ENCODE measurements at regions not wholly inside any gene's neighbourhood (a gene's known extent, or its start where the extent isn't known, plus 50 kb on each side); places are given as distances from the start of the nearest gene placed in this dataset.
"Not testable (repeated sequence)": the region's sequence is repeated elsewhere in the genome, so short reads cannot be mapped to it uniquely, and the experiment has no call there.

DNA sequence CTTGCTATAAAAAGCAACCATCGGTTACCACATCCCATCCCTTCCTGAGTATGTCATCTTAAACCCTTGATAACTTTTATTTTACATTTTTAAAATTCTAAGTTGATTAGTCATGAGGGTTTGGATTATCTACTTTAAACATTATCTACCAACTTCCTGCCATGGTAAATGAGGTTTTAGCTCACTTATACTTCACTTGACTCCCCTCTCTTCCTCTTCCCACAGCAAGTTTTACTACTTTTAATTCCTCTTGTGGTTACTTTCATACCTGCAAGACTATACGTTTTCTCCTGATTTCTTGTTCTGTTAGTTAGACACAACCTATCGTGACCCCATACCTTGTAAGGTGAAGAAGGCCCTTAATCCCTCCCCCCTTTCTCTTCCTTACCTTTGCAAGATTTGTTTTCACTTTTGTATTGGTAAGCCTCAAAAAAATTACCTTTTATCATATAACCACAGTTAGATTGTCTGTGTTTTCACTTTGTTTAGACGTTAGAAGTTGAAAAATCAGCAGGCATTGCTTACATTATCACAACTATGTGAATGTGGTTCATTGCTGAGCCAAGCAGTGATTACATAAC lies 60.1 kb upstream of the OGFRL1 start:
- DNase-seq (ENCODE audit: low spot score in 2 of 2), result no peak
- Mint-ChIP-seq H3K36me3 (no peaks in the 10 kb centered on the region), H3K27ac (no peak overlapping the region), H3K9me3 (no peaks in the 10 kb centered on the region), H3K4me1 (peaks cover 12% of the 10 kb centered on the region), H3K4me3 (no peak overlapping the region)
- ATAC-seq, result no peak

DNA sequence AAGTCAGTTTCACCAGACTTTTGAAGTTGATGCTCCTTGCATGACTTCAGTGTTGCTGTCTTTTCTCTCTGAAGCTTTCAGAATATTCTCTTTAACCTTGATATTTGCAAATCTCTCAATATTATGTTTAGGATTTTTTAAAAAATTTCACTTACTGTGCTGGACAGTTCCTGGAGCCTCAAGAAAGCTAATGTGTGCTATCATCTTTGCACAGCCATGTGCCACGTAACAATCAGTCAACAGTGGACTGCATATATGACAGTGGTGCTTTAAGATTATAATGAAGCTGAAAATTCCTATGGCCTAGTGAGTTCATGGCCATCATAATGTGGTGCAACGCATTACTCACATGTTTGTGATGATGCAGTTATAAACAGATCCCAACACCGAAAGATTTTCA lies 59.1 kb upstream of the OGFRL1 start:
- ATAC-seq, result no peak
- Mint-ChIP-seq H3K4me1 (peaks cover 12% of the 10 kb centered on the region), H3K4me3 (no peak overlapping the region), H3K9me3 (no peaks in the 10 kb centered on the region), H3K36me3 (no peaks in the 10 kb centered on the region), H3K27ac (no peak overlapping the region)
- DNase-seq (ENCODE audit: low spot score in 2 of 2), result no peak

- not testable (repeated sequence) for H3K36me3 Mint-ChIP-seq; DNase-seq (ENCODE audit: low spot score in 2 of 2); H3K27ac Mint-ChIP-seq
Observed at GRCh38 chr6:71232890-71233289, 55.7 kb upstream of the OGFRL1 start.

DNA sequence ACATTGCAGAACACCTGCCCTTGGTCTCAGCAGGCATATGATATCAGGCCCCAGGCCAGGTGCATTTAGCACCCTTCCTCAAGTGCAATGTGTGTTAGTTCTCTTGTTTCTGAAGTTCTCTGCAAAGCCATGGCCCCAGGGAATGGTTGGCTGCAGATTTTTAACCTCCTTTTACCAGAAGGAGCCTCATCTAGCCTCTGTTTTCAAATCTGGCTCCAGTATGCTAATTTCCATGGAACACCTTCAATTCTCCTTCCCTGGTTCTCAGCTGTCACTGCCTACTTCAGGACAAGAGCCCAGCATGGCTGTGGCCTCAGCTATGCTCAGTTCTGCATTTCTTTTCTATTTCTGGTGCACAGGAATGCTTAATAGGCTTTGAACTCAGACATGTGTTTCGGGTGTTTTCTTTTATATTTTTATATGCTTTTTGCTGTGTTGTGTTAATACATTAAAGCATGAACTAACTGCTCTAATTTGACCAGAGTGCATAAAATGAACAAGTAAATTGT lies 51.6 kb upstream of the OGFRL1 start:
- ATAC-seq (no peak), DNase-seq (ENCODE audit: low spot score in 2 of 2) (no peak)
- Mint-ChIP-seq H3K36me3 (no peaks in the 10 kb centered on the region), H3K27ac (no peak overlapping the region), H3K4me1 (no peaks in the 10 kb centered on the region), H3K4me3 (no peak overlapping the region), H3K9me3 (no peaks in the 10 kb centered on the region)

More at GRCh38 chr6:71232890-71233289, 55.7 kb upstream of the OGFRL1 start:
- H3K9me3 Mint-ChIP-seq, H3K4me3 Mint-ChIP-seq, ATAC-seq: not testable (repeated sequence)
- H3K4me1 Mint-ChIP-seq, result peaks cover 12% of the 10 kb centered on the region

GRCh38 chr6:71238351-71238750 lies 50.3 kb upstream of the OGFRL1 start:
- no peak for DNase-seq (ENCODE audit: low spot score in 2 of 2)
- no peaks in the 10 kb centered on the region for H3K9me3 Mint-ChIP-seq
- ATAC-seq, result no peak
- no peak overlapping the region for H3K4me3 Mint-ChIP-seq
- H3K27ac Mint-ChIP-seq, result no peak overlapping the region
- no peaks in the 10 kb centered on the region for H3K36me3 Mint-ChIP-seq
- H3K4me1 Mint-ChIP-seq, result no peaks in the 10 kb centered on the region

Data from stimulated activated effector memory CD8-positive, alpha-beta T cell treated with anti-CD3 and anti-CD28 coated beads, Interleukin-12 subunit alpha, Interleukin-12 subunit beta, amount 100 ng/mL, for 72 hours (primary cell).